Hepatocyte (in vitro differentiated cells): ENCODE measurements at regions not wholly inside any gene's neighbourhood (a gene's known extent, or its start where the extent isn't known, plus 50 kb on each side); places are given as distances from the start of the nearest gene placed in this dataset.

Experiments used
- CTCF ChIP-seq: fragments of 200-600 bp; sonication (generic); IDR thresholded peaks from 2 replicates; pipeline ENCODE4 v1.5.1; 2016; ENCODE audit warnings: antibody characterized with exemption, mild to moderate bottlenecking; ENCODE audit not compliant: poor library complexity
- EZH2 ChIP-seq: fragments of 200-600 bp; sonication (generic); IDR thresholded peaks from 2 replicates; pipeline ENCODE4 v1.6.1; 2016; ENCODE audit warnings: antibody characterized with exemption, mild to moderate bottlenecking, borderline replicate concordance

GRCh38 chr11:38095268-38095667 lies 1497.2 kb upstream of the RAG2 start:
- TF ChIP-seq EZH2, result no peak
- TF ChIP-seq CTCF, result no peak
